Gastroesophageal sphincter (tissue), 3 donors: ENCODE measurements at regions not wholly inside any gene's neighbourhood (a gene's known extent, or its start where the extent isn't known, plus 50 kb on each side); places are given as distances from the start of the nearest gene placed in this dataset.

ENCODE experiments used
- EP300 ChIP-seq: sonication (generic); formaldehyde crosslinking; IDR thresholded peaks from one replicate; pipeline ENCODE4 v1.6.1; 2017; ENCODE audit warnings: antibody characterized with exemption, mild to moderate bottlenecking
- POLR2A ChIP-seq, 2 donors: fragments of 450-650 bp; IDR thresholded peaks; one replicate each; pipeline ENCODE4 v1.6.1; 2017; ENCODE audit warnings: antibody characterized with exemption in 2 of 2, mild to moderate bottlenecking in 2 of 2, moderate library complexity in 1 of 2
- POLR2AphosphoS5 ChIP-seq: sonication (generic); formaldehyde crosslinking; IDR thresholded peaks from one replicate; pipeline ENCODE4 v1.6.1; 2017; ENCODE audit warnings: antibody characterized with exemption
- TF ChIP-seq, protein P1 (sequence below), 4 experiments: fragments of 200-600 bp in 2 of 4; fragments of 450-650 bp in 2 of 4; sonication (generic) in 1 of 4; IDR thresholded peaks; one replicate each; pipeline ENCODE4 v1.5.1; 2017 to 2019; ENCODE audit warnings: antibody characterized with exemption in 4 of 4, mild to moderate bottlenecking in 2 of 4, moderate library complexity in 2 of 4

- TF ChIP-seq POLR2AphosphoS5 (no peak), POLR2A (IDR thresholded peaks at IDR 0.05) (no peak), EP300 (no peak)
- TF ChIP-seq, protein P1, sequence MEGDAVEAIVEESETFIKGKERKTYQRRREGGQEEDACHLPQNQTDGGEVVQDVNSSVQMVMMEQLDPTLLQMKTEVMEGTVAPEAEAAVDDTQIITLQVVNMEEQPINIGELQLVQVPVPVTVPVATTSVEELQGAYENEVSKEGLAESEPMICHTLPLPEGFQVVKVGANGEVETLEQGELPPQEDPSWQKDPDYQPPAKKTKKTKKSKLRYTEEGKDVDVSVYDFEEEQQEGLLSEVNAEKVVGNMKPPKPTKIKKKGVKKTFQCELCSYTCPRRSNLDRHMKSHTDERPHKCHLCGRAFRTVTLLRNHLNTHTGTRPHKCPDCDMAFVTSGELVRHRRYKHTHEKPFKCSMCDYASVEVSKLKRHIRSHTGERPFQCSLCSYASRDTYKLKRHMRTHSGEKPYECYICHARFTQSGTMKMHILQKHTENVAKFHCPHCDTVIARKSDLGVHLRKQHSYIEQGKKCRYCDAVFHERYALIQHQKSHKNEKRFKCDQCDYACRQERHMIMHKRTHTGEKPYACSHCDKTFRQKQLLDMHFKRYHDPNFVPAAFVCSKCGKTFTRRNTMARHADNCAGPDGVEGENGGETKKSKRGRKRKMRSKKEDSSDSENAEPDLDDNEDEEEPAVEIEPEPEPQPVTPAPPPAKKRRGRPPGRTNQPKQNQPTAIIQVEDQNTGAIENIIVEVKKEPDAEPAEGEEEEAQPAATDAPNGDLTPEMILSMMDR (IDR thresholded peaks at IDR 0.05), result peak in 1 of 4 experiments; percentile 51
These were observed 122.9 kb downstream of the OLFM4 start for GRCh38 chr13:53151336-53152056.
